ENCODE measurements at regions not wholly inside any gene's neighbourhood (a gene's known extent, or its start where the extent isn't known, plus 50 kb on each side); places are given as distances from the start of the nearest gene placed in this dataset.

GRCh38 chr1:87246436-87246835, 82.2 kb upstream of the LMO4 start:
- TF ChIP-seq TCF12 (IDR thresholded peaks at IDR 0.05; ENCODE audit: low read depth, low read length) (no peak), SIRT6 (IDR thresholded peaks at IDR 0.05; ENCODE audit: low read length) (no peak), GTF2F1 (IDR thresholded peaks at IDR 0.05; ENCODE audit: borderline replicate concordance, low read depth, low read length) (no peak), GABPA (IDR thresholded peaks at IDR 0.05; ENCODE audit: borderline replicate concordance, insufficient read depth, low read length) (no peak), POLR2AphosphoS5 (IDR thresholded peaks at IDR 0.05; ENCODE audit: low read depth, low read length) (no peak), TAF1 (IDR thresholded peaks at IDR 0.05; ENCODE audit: low read depth, low read length) (no peak)
- H3K14ac ChIP-seq (ENCODE audit: insufficient read length) = no peak overlapping the region
- no peak overlapping the region for H4K5ac ChIP-seq (ENCODE audit: insufficient read length, low read depth, low read length)
- H3K4me2 ChIP-seq (ENCODE audit: insufficient read depth in 1 of 2, low read depth in 2 of 2, low read length in 2 of 2) = no peak overlapping the region
- H3K36me3 ChIP-seq (ENCODE audit: control insufficient read depth in 2 of 4, insufficient read depth in 4 of 4, low read length in 3 of 4) = no peaks in the 10 kb centered on the region
- H2AK5ac ChIP-seq (ENCODE audit: low read depth, low read length) = no peak overlapping the region
- H4K8ac ChIP-seq (ENCODE audit: extremely low read depth, insufficient read depth, low read length) = no peak overlapping the region
- H3K18ac ChIP-seq (ENCODE audit: extremely low read depth, low read length) = no peak overlapping the region
- no peaks in the 10 kb centered on the region for H3K27me3 ChIP-seq (replicated peaks in 1 of 4; ENCODE audit: control insufficient read depth in 3 of 4, extremely low read depth in 1 of 4, insufficient read depth in 3 of 4, low read length in 3 of 4)
- H2BK20ac ChIP-seq (ENCODE audit: low read length) = no peak overlapping the region
- no peaks in the 10 kb centered on the region for H4K20me1 ChIP-seq (replicated peaks in 1 of 2; ENCODE audit: control insufficient read depth in 1 of 2, insufficient read depth in 2 of 2, low read length in 2 of 2)
- no peak overlapping the region for H2BK15ac ChIP-seq (ENCODE audit: low read length)
- no peak overlapping the region for H2BK12ac ChIP-seq (ENCODE audit: low read depth, low read length)
- no peaks in the 10 kb centered on the region for H3K79me1 ChIP-seq (ENCODE audit: low read depth, low read length)
- DNase-seq (ENCODE audit: low read depth in 1 of 2, low spot score in 2 of 2) (no peak), FAIRE-seq (no peak)
- no peak overlapping the region for H3K56ac ChIP-seq (replicated peaks; ENCODE audit: insufficient read length, low read depth, low read length)
- no peak overlapping the region for H4K91ac ChIP-seq (replicated peaks; ENCODE audit: insufficient read length, low read length)
- no peak overlapping the region for H2BK120ac ChIP-seq (replicated peaks; ENCODE audit: low read depth, low read length)
- no peaks in the 10 kb centered on the region for H3K23me2 ChIP-seq (ENCODE audit: low read depth, low read length)
- no peak overlapping the region for H2BK5ac ChIP-seq (ENCODE audit: low read depth, low read length)
- peaks cover 0 to 4% of the 10 kb centered on the region in 2 experiments; a peak in 1 of 4 replicates for H3K9me3 ChIP-seq (ENCODE audit: insufficient read depth in 2 of 2, low read depth in 1 of 2, low read length in 1 of 2)
- H3K4me3 ChIP-seq (ENCODE audit: extremely low read depth in 1 of 4, insufficient read depth in 2 of 4, low read depth in 3 of 4, low read length in 4 of 4) = no peak overlapping the region
- ChIA-PET CTCF (ENCODE audit: partially characterized antibody) (interaction anchor here (1.1 to 1.5 kb wide), 2 partner anchors 12 to 46 kb away, joined by 3 to 4 read pairs; no protein-coding TSS in a partner anchor), POLR2A (ENCODE audit: partially characterized antibody) (no interaction called here)
- H3K27ac ChIP-seq (ENCODE audit: low read depth, low read length) = no peak overlapping the region
- WGBS, 2 experiments (ENCODE audit: extremely low coverage in 1 of 2, insufficient coverage in 1 of 2, insufficient read length in 1 of 2, insufficient replicate concordance in 2 of 2, low coverage in 1 of 2, low lambda C conversion rate in 2 of 2, missing lambda C conversion rate in 1 of 2) = 83% methylated on average over 5 of the region's 5 CpGs; no CpG with 5 or more reads in 1 of the 2 experiments
- no peak overlapping the region for H3K4ac ChIP-seq (replicated peaks; ENCODE audit: insufficient read length, low read depth, low read length)
- H3K4me1 ChIP-seq (replicated peaks in 1 of 4; ENCODE audit: control insufficient read depth in 3 of 4, insufficient read depth in 4 of 4, low read length in 3 of 4) = 0 out of 7 replicates have a peak, but pooled peaks cover 0 to 2% (median 0%) of the 10 kb centered on the region in 4 experiments
- no peak overlapping the region for H3K23ac ChIP-seq (ENCODE audit: insufficient read length)
- H2AFZ ChIP-seq (ENCODE audit: low read length) = no peak overlapping the region
- no peak overlapping the region for H3K9ac ChIP-seq (replicated peaks in 1 of 4; ENCODE audit: extremely low read depth in 1 of 4, low read depth in 3 of 4, low read length in 3 of 4)
- no peaks in the 10 kb centered on the region for H3K79me2 ChIP-seq (ENCODE audit: control insufficient read depth in 1 of 2, insufficient read depth in 2 of 2, low read length in 2 of 2)
